COLO668 (cell line): ENCODE measurements at regions not wholly inside any gene's neighbourhood (a gene's known extent, or its start where the extent isn't known, plus 50 kb on each side); places are given as distances from the start of the nearest gene placed in this dataset.
"Not testable (repeated sequence)": the region's sequence is repeated elsewhere in the genome, so short reads cannot be mapped to it uniquely, and the experiment has no call there.

Experiments
- DNase-seq: peaks from one replicate; lab custom pipeline; 2025; ENCODE audit not compliant: unreplicated experiment; lab: John Stamatoyannopoulos, UW

- no peak for DNase-seq
These were observed 1247.3 kb downstream of the NXPH1 start for GRCh38 chr7:9680713-9681112.

GRCh38 chr7:9681284-9681683 lies 1247.9 kb downstream of the NXPH1 start:
- no peak for DNase-seq

- DNase-seq: no peak
These were observed 1257.9 kb downstream of the NXPH1 start for GRCh38 chr7:9691286-9691685.

GRCh38 chr7:9698375-9698774 lies 1265.0 kb downstream of the NXPH1 start:
- DNase-seq: no peak

GRCh38 chr7:9709216-9709615 lies 1264.5 kb upstream of the PHF14 start:
- no peak for DNase-seq

- DNase-seq: no peak
These were observed 1262.3 kb upstream of the PHF14 start for GRCh38 chr7:9711259-9711918.

- DNase-seq: no peak
These were observed 1255.5 kb upstream of the PHF14 start for GRCh38 chr7:9718071-9718661.

GRCh38 chr7:9719303-9719702 lies 1254.4 kb upstream of the PHF14 start:
- DNase-seq: no peak

- no peak for DNase-seq
These were observed 1254.0 kb upstream of the PHF14 start for GRCh38 chr7:9719721-9720120.

GRCh38 chr7:9725940-9726663 lies 1247.6 kb upstream of the PHF14 start:
- not testable (repeated sequence) for DNase-seq

GRCh38 chr7:9726811-9727210 lies 1246.9 kb upstream of the PHF14 start:
- not testable (repeated sequence) for DNase-seq

- not testable (repeated sequence) for DNase-seq
These were observed 1246.2 kb upstream of the PHF14 start for GRCh38 chr7:9727467-9727869.

GRCh38 chr7:9728014-9728657 lies 1245.5 kb upstream of the PHF14 start:
- not testable (repeated sequence) for DNase-seq

GRCh38 chr7:9752033-9752432 lies 1221.6 kb upstream of the PHF14 start:
- DNase-seq: no peak

- DNase-seq: no peak
These were observed 1212.4 kb upstream of the PHF14 start for GRCh38 chr7:9761224-9761623.

- no peak for DNase-seq
These were observed 1196.8 kb upstream of the PHF14 start for GRCh38 chr7:9776900-9777299.

- DNase-seq: no peak
These were observed 1195.3 kb upstream of the PHF14 start for GRCh38 chr7:9778367-9778766.

GRCh38 chr7:9781710-9782109 lies 1192.0 kb upstream of the PHF14 start:
- DNase-seq: no peak

GRCh38 chr7:9782275-9782674 lies 1191.4 kb upstream of the PHF14 start:
- DNase-seq: no peak

GRCh38 chr7:9785211-9785610 lies 1188.5 kb upstream of the PHF14 start:
- DNase-seq: no peak

- no peak for DNase-seq
These were observed 1177.4 kb upstream of the PHF14 start for GRCh38 chr7:9796241-9796640.
